ENCODE measurements at regions not wholly inside any gene's neighbourhood (a gene's known extent, or its start where the extent isn't known, plus 50 kb on each side); places are given as distances from the start of the nearest gene placed in this dataset.

DNA sequence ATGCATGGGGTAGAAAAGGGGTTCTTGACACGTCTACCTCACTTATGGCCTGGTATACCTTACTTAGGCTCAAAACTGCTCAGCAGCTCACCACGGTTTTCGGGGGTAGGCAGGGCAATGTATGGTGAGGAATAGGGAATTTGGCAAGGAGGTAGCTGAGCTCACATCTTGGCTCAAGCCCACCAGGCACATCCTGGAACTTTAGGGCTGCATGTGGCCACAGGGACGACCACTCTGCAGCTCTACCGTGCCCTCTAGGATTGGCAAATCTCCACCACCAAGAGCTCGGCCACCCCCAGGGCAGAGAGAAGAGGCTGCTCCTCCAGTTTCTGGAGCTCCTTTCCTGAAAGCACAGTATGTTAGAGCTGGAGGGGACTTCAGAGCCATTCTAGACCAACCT, 69.7 kb downstream of the MRPL46 start:
- H4K20me1 ChIP-seq (ENCODE audit: insufficient read depth) = no peaks in the 10 kb centered on the region
- H3K79me2 ChIP-seq (ENCODE audit: insufficient read depth) = no peaks in the 10 kb centered on the region
- H3K4me1 ChIP-seq (ENCODE audit: control insufficient read depth in 1 of 2, insufficient read depth in 2 of 2, low read depth in 1 of 2, low read length in 1 of 2) = no peaks in the 10 kb centered on the region; a peak in 1 of 4 replicates
- H3K27ac ChIP-seq (ENCODE audit: low read depth in 2 of 2, low read length in 1 of 2) = no peak overlapping the region
- H3K9ac ChIP-seq = no peak overlapping the region
- no peaks in the 10 kb centered on the region for H3K9me3 ChIP-seq
- no peak overlapping the region for H3K4me2 ChIP-seq
- TF ChIP-seq RXRA (IDR thresholded peaks at IDR 0.05; ENCODE audit: borderline replicate concordance, low read depth) (no peak), FOXM1 (IDR thresholded peaks at IDR 0.05; ENCODE audit: low read depth) (no peak)
- CTCF ChIA-PET = interaction anchor here (0.7 to 1.9 kb wide), 3 partner anchors 15 to 150 kb away, joined by 3 to 4 read pairs (median 3); no protein-coding TSS in a partner anchor
- no peak overlapping the region for H2AFZ ChIP-seq (ENCODE audit: low read depth)
- no peak overlapping the region for H3K4me3 ChIP-seq (ENCODE audit: low read depth in 2 of 2, low read length in 1 of 2)
- no peaks in the 10 kb centered on the region for H3K36me3 ChIP-seq (replicated peaks in 1 of 2; ENCODE audit: control insufficient read depth in 1 of 2, insufficient read depth in 2 of 2, low read length in 1 of 2)
- POLR2A ChIA-PET = no interaction called here
- 27% methylated on average over 6 of the region's 6 CpGs for WGBS (ENCODE audit: low lambda C conversion rate)
- DNase-seq = no peak
- H3K27me3 ChIP-seq (ENCODE audit: insufficient read depth) = no peaks in the 10 kb centered on the region
- no peaks in the 10 kb centered on the region for H3F3A ChIP-seq (replicated peaks; ENCODE audit: insufficient read depth)
- no peaks in the 10 kb centered on the region for H3K9me2 ChIP-seq

- no peak overlapping the region for H3K4me2 ChIP-seq
- H3K9ac ChIP-seq = no peak overlapping the region
- ChIA-PET POLR2A (no interaction called here), CTCF (no interaction called here)
- H3K79me2 ChIP-seq (ENCODE audit: insufficient read depth) = no peaks in the 10 kb centered on the region
- no peaks in the 10 kb centered on the region for H3K4me1 ChIP-seq (ENCODE audit: control insufficient read depth in 1 of 2, insufficient read depth in 2 of 2, low read depth in 1 of 2, low read length in 1 of 2)
- H4K20me1 ChIP-seq (ENCODE audit: insufficient read depth) = no peaks in the 10 kb centered on the region
- no peak for DNase-seq
- TF ChIP-seq REST (IDR thresholded peaks at IDR 0.05; ENCODE audit: low read depth, low read length) (no peak), NFIC (IDR thresholded peaks at IDR 0.05; ENCODE audit: borderline replicate concordance) (no peak), YY1 (IDR thresholded peaks at IDR 0.05; ENCODE audit: low read depth) (no peak), SIN3A (IDR thresholded peaks at IDR 0.05; ENCODE audit: borderline replicate concordance, low read depth, low read length) (no peak), USF1 (IDR thresholded peaks at IDR 0.05; ENCODE audit: borderline replicate concordance, low read depth) (no peak)
- TF ChIP-seq, protein P1, sequence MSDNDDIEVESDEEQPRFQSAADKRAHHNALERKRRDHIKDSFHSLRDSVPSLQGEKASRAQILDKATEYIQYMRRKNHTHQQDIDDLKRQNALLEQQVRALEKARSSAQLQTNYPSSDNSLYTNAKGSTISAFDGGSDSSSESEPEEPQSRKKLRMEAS (IDR thresholded peaks at IDR 0.05; ENCODE audit: low read depth) = no peak
- H3K4me3 ChIP-seq (ENCODE audit: low read depth in 2 of 2, low read length in 1 of 2) = no peak overlapping the region
- H3F3A ChIP-seq (replicated peaks; ENCODE audit: insufficient read depth) = no peaks in the 10 kb centered on the region
- H2AFZ ChIP-seq (ENCODE audit: low read depth) = no peak overlapping the region
- H3K27me3 ChIP-seq (ENCODE audit: insufficient read depth) = no peaks in the 10 kb centered on the region
- no peaks in the 10 kb centered on the region for H3K36me3 ChIP-seq (replicated peaks in 1 of 2; ENCODE audit: control insufficient read depth in 1 of 2, insufficient read depth in 2 of 2, low read length in 1 of 2)
- H3K27ac ChIP-seq (ENCODE audit: low read depth in 2 of 2, low read length in 1 of 2) = no peak overlapping the region
- H3K9me2 ChIP-seq = no peaks in the 10 kb centered on the region
- no peaks in the 10 kb centered on the region for H3K9me3 ChIP-seq
- 26% methylated on average over 6 of the region's 6 CpGs for WGBS (ENCODE audit: low lambda C conversion rate)
Observed at GRCh38 chr15:88395872-88396781, 71.1 kb downstream of the MRPL46 start.

Data from SK-N-SH (cell line).